ENCODE measurements at regions not wholly inside any gene's neighbourhood (a gene's known extent, or its start where the extent isn't known, plus 50 kb on each side); places are given as distances from the start of the nearest gene placed in this dataset.

- DNase-seq: peak; percentile 45 to 57
These were observed 207.1 kb downstream of the NFATC2 start for GRCh38 chr20:51335329-51335841.

- DNase-seq: no peak
These were observed 207.9 kb downstream of the NFATC2 start for GRCh38 chr20:51334609-51335008.

GRCh38 chr20:51333971-51334370, 208.5 kb downstream of the NFATC2 start:
- DNase-seq: no peak

- no peak for DNase-seq
These were observed 209.1 kb downstream of the NFATC2 start for GRCh38 chr20:51333446-51333845.

- DNase-seq: no peak
These were observed 211.0 kb downstream of the NFATC2 start for GRCh38 chr20:51331481-51331880.

- no peak for DNase-seq
These were observed 212.7 kb downstream of the NFATC2 start for GRCh38 chr20:51329845-51330244.

DNA sequence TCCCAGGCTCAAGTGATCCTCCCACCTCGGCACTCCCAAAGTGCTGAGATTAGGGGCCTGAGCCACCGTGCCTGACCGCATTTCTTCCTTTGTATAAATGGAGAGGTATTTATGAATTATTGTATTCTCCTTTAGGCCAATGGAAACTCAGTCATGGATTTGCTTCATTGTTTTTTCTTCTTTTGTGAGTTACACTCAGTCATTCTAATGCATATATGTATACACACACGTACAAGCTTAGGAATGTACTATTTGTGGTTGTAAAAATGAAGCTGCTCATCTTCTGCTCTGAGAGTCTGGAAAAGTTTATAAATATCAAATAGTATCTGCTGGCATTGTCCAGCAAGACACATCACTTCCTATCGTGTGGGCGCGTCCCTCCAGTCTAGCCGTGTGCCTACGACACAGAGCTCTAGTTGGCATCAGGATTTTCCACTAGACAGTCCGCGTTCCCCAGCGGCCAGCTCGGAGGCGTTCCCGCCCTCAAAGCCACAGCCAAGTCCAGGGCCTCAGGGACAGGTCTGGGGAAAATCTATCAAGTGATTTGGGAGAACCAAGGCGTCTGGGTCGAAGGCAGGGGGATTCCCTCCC, 215.2 kb downstream of the NFATC2 start:
- no peak for DNase-seq

- peak; percentile 68 to 70 for DNase-seq
These were observed 216.2 kb downstream of the NFATC2 start for GRCh38 chr20:51326201-51326819.

DNA sequence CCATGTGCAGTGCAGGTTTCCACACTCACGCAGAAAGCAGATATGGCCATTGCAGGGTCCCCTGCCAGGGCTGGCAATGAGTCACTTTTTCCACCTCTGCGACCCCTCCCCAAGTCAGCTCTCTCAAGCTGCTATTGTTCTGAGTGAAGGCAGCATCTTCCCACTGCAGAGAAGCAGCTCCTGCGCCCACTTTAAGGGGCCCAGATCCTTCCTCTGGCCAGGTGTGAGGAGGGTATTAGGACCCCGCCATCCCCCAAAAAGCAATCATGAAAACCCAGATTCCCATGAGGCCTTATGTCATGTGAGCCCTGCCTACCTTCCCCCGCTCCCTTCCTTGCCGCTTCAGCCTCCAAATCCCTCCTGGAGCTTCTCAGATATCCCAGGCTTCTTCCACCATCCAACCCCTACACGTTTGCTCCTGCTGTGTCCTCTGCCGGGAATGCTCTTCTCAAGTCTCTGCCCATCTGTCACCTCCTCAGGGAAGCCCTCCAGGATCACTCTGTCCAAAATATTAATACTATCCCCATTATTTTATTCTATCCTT, 220.3 kb downstream of the NFATC2 start:
- DNase-seq: no peak

GRCh38 chr20:51321343-51322163, 221.0 kb downstream of the NFATC2 start:
- DNase-seq: no peak

DNA sequence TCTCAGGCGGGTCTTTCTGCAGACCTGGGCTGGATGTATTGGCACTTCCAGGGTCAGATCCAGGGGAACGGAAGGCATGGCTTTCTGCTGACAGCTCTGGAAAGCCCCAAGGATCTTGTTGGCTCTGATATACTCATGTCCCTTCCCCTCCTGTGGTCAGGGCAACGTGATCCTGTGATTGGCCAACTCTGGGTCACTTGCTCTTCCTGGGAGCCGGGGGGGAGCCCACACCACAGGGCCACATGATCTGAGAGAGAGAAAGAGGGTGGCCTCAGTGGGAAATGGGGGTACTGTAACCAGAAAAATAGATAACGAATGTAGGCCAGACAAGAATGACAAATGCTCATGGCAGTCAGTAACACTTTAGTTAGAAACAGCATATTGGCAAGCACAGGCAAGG, 223.0 kb downstream of the NFATC2 start:
- DNase-seq: no peak

DNA sequence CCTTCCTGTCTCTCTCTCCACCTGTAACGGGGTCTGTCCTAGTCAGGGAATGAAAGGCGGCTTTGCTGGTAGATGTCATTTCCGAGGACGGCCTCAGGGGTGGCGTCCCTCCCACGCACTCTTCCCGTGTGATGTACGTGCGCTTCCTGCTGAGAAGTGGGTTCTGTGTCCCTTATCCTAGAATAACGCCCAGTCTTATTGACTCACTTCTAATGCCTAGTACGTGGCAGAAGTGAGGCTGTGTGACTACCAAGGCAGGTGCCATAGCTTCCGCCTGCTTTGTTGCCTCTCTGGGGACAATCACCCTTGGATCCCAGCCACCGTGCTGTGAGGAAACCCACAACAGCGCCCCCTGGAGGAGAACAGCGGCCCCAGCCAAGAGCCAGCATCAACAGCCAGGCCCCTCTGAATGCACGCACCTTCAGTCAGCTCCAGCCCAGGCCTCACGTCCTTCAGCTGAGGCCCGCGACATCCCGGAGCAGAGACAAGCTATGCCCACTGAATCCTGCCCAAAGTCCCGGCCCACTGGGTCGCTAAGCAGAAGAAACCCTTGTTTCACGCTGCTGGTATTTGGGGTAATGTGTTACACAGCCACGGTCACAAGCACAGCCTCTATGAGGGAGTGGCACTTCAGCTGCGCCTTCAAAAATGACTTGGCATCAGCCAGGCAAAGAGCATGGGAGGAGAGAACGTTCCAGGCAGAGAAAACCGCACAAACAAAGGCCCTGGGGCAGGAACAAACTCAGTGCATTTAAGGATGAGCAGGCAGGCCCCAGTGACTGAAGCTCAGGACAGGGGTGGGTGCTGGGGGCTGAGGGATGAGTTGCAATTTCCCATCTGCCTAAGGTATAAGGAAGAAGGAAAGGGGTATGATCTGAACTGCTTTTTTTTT, 224.2 kb downstream of the NFATC2 start:
- DNase-seq: peak; percentile 76 to 80

DNA sequence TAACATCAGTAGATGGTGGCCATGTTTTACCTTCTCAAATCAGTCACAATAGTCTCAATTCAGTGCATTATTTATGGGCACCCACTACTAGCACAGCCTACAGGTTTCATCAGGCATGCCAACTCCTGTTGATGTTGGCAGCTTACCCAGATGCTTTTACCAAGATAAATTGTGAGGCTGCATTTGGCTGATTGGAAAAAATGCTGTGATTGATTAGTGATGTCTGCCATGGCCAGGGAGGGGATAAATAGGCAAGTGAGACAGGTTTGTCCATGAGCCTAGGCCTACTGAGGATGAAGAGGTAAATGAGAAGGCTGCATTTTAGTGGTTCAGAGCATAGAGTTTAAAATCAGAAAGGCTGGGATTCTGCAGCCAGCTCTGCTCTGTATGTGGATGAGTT, 227.1 kb downstream of the NFATC2 start:
- DNase-seq: no peak

DNA sequence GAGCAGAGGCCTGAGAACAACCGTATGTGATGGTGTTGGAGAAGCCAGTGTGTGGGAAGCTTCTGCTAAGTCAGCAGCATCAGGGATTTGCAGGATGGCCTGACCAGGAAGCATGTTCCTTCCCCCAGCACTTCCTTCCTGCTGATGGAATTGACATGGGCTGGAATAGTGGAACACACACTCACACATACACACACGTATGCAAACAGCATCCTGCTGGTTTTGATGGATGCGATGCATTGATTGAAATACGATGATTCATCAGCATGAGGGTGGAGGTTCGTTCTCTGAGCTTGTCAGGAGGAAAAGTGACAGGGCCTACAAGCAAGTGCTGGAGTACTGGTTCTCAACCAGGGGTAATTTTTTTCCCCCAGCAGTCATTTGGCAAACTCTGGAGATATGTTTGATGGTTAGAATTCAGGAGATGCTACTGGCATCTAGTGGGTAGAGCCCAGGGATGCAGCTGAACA, 229.1 kb downstream of the NFATC2 start:
- no peak for DNase-seq

DNA sequence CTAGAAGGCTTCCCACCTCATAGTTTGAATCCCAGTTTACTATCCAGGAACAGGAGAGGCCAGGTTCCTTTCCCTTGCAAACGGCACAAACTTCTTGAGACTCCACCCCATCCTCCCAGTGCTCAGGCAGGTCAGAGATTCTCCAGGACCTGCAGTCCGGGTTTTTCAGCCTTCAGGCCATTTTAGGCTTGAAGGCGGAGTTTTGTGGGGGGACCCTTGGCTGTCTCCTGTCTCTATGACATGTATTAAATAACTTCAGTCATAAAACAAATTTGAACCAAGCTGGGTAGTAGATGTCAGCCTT, 230.1 kb downstream of the NFATC2 start:
- no peak for DNase-seq

GRCh38 chr20:51311636-51312479, 230.7 kb downstream of the NFATC2 start:
- DNase-seq: no peak

- DNase-seq: no peak
These were observed 232.3 kb downstream of the NFATC2 start for GRCh38 chr20:51310216-51310615.

DNA sequence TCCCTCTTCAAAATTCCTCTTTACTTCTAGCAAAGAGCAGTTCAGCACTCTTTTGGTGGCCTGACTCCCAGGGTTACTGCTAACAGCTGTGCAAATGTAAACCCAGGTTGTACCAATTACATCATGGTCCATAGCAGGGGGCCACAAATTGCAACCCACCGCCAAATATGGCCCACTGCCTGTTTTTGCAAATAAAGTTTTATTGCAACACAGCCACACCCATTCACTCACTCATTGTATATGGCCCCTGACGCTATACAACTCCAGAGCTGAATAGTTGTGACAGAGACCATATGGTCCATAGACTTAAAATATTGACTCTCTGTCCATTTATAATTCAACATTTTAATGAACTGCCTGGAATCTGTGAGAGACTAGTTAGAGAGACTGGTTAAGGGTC, 233.4 kb downstream of the NFATC2 start:
- no peak for DNase-seq

GRCh38 chr20:51306521-51307358, 235.8 kb downstream of the NFATC2 start:
- DNase-seq: peak; percentile 85 to 86

- DNase-seq: no peak
These were observed 236.4 kb downstream of the NFATC2 start for GRCh38 chr20:51306081-51306480.

All from activated T-cell treated with anti-CD3 and anti-CD28 coated beads, Interleukin-2, amount 50 U/mL, for 48 hours (primary cell).